ENCODE measurements at regions not wholly inside any gene's neighbourhood (a gene's known extent, or its start where the extent isn't known, plus 50 kb on each side); places are given as distances from the start of the nearest gene placed in this dataset.

DNA sequence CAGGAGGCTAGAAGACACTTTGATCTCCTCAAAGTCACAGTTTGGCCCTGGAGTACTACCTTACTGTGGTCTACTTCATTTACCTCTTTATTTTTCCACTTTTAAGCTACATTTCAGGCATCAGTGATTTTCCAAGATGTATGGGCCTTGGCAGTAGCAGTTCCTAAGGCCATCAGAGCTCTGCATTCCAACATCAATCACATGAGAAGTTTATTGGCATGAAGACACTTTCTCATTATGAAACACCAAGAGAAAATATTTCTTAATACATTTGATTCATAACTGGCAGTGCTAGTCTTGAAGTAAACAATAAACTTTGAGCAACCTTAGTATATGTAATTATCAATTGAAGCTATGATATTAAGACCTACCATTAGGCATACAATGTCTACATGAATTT is 178.1 kb downstream of the IL15 start:
- no peak for TF ChIP-seq POLR2A (IDR thresholded peaks at IDR 0.05; ENCODE audit: low read depth, low read length)
- TF ChIP-seq, protein P1, sequence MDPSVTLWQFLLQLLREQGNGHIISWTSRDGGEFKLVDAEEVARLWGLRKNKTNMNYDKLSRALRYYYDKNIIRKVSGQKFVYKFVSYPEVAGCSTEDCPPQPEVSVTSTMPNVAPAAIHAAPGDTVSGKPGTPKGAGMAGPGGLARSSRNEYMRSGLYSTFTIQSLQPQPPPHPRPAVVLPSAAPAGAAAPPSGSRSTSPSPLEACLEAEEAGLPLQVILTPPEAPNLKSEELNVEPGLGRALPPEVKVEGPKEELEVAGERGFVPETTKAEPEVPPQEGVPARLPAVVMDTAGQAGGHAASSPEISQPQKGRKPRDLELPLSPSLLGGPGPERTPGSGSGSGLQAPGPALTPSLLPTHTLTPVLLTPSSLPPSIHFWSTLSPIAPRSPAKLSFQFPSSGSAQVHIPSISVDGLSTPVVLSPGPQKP (IDR thresholded peaks at IDR 0.05; ENCODE audit: borderline replicate concordance, low read depth, low read length) = no peak

All from IMR-90 (cell line).